ENCODE measurements at regions not wholly inside any gene's neighbourhood (a gene's known extent, or its start where the extent isn't known, plus 50 kb on each side); places are given as distances from the start of the nearest gene placed in this dataset.

- FAIRE-seq, result no peak
- TF ChIP-seq FOS (IDR thresholded peaks at IDR 0.05; ENCODE audit: borderline replicate concordance, insufficient read depth, low read length), result no peak
- no peak for TF ChIP-seq POLR2AphosphoS5 (IDR thresholded peaks at IDR 0.05; ENCODE audit: insufficient read depth, low read depth, low read length)
- no peak for TF ChIP-seq CTCF (IDR thresholded peaks at IDR 0.05; ENCODE audit: extremely low read depth in 1 of 2, insufficient read depth in 1 of 2, low read depth in 1 of 2, low read length in 2 of 2)
- no peak for TF ChIP-seq MAX (IDR thresholded peaks at IDR 0.05; ENCODE audit: insufficient read depth, insufficient read length)
- no peak for TF ChIP-seq GATA2 (IDR thresholded peaks at IDR 0.05; ENCODE audit: insufficient read depth, insufficient read length, low read depth, low read length)
- TF ChIP-seq JUN (IDR thresholded peaks at IDR 0.05; ENCODE audit: borderline replicate concordance, insufficient read depth, insufficient read length, low read depth), result no peak
- no peak for TF ChIP-seq EZH2 (IDR thresholded peaks at IDR 0.05; ENCODE audit: borderline replicate concordance, low read depth, low read length, severe bottlenecking)
- TF ChIP-seq POLR2A (IDR thresholded peaks at IDR 0.05; ENCODE audit: low read depth, low read length), result no peak
- TF ChIP-seq MYC (IDR thresholded peaks at IDR 0.05; ENCODE audit: low read depth, low read length), result no peak
- no TSS peak for BruUV-seq (replicated peaks)
- no peak for DNase-seq (ENCODE audit: low read depth, low spot score)
- Histone ChIP-seq H4K20me1 (replicated peaks; ENCODE audit: control insufficient read depth, extremely low read depth, insufficient read depth, low read length) (no peaks in the 10 kb centered on the region), H3K4me1 (ENCODE audit: control insufficient read depth, extremely low read depth, insufficient read depth, low read length) (no peaks in the 10 kb centered on the region), H3K27me3 (ENCODE audit: control insufficient read depth in 2 of 2, insufficient read depth in 2 of 2, low read length in 2 of 2) (no peaks in the 10 kb centered on the region), H3K4me3 (replicated peaks in 1 of 3; ENCODE audit: insufficient read depth in 1 of 3, low read depth in 1 of 3, low read length in 3 of 3) (no peak overlapping the region), H3K9me1 (replicated peaks; ENCODE audit: control insufficient read depth, extremely low read depth, insufficient read depth, low read length) (no peaks in the 10 kb centered on the region), H2AFZ (ENCODE audit: low read depth, low read length) (no peak overlapping the region), H3K27ac (ENCODE audit: insufficient read depth, low read depth, low read length) (no peak overlapping the region), H3K36me3 (ENCODE audit: control insufficient read depth in 2 of 2, extremely low read depth in 1 of 2, insufficient read depth in 2 of 2, low read length in 2 of 2) (no peaks in the 10 kb centered on the region), H3K9ac (replicated peaks; ENCODE audit: extremely low read depth, insufficient read depth, low read length) (no peak overlapping the region), H3K79me2 (ENCODE audit: control insufficient read depth, insufficient read depth, low read length) (no peaks in the 10 kb centered on the region), H3K9me3 (replicated peaks; ENCODE audit: control insufficient read depth, insufficient read depth, low read length) (no peaks in the 10 kb centered on the region), H3K4me2 (ENCODE audit: insufficient read depth, low read length) (no peak overlapping the region)
- dilution Hi-C loops (cut with MboI; ENCODE audit: extremely low pct_ligation_motif_present, low sequenced_read_pairs), result no loop called here
- POLR2A ChIA-PET, result no interaction called here
- intact Hi-C loops (cut with micrococcal nuclease), result no loop called here
- CTCF ChIA-PET, result no interaction called here
These were observed 528.2 kb downstream of the HDGFL1 start for GRCh38 chr6:23097566-23097965.
